ENCODE measurements at regions not wholly inside any gene's neighbourhood (a gene's known extent, or its start where the extent isn't known, plus 50 kb on each side); places are given as distances from the start of the nearest gene placed in this dataset.

GRCh38 chr5:121263456-121263855, 588.2 kb upstream of the FTMT start:
- H3K4me3 ChIP-seq (ENCODE audit: control insufficient read depth, low read depth, low read length): no peak overlapping the region
- no peak for DNase-seq (ENCODE audit: low read depth)
- no peak for TF ChIP-seq CTCF (IDR thresholded peaks at IDR 0.05; ENCODE audit: control insufficient read depth, insufficient read depth, low read depth, low read length, missing control alignments)

GRCh38 chr5:121264605-121265004, 587.1 kb upstream of the FTMT start:
- DNase-seq (ENCODE audit: low read depth): no peak
- TF ChIP-seq CTCF (IDR thresholded peaks at IDR 0.05; ENCODE audit: control insufficient read depth, insufficient read depth, low read depth, low read length, missing control alignments): no peak
- no peak overlapping the region for H3K4me3 ChIP-seq (ENCODE audit: control insufficient read depth, low read depth, low read length)

- TF ChIP-seq CTCF (IDR thresholded peaks at IDR 0.05; ENCODE audit: control insufficient read depth, insufficient read depth, low read depth, low read length, missing control alignments): no peak
- H3K4me3 ChIP-seq (ENCODE audit: control insufficient read depth, low read depth, low read length): no peak overlapping the region
- no peak for DNase-seq (ENCODE audit: low read depth)
Measured at GRCh38 chr5:121271546-121271945, 580.1 kb upstream of the FTMT start.

- DNase-seq (ENCODE audit: low read depth): peak; percentile 31
- H3K4me3 ChIP-seq (ENCODE audit: control insufficient read depth, low read depth, low read length): no peak overlapping the region
- no peak for TF ChIP-seq CTCF (IDR thresholded peaks at IDR 0.05; ENCODE audit: control insufficient read depth, insufficient read depth, low read depth, low read length, missing control alignments)
Measured at GRCh38 chr5:121273833-121274433, 577.7 kb upstream of the FTMT start.

- no peak overlapping the region for H3K4me3 ChIP-seq (ENCODE audit: control insufficient read depth, low read depth, low read length)
- no peak for DNase-seq (ENCODE audit: low read depth)
- no peak for TF ChIP-seq CTCF (IDR thresholded peaks at IDR 0.05; ENCODE audit: control insufficient read depth, insufficient read depth, low read depth, low read length, missing control alignments)
Measured at GRCh38 chr5:121279801-121280200, 571.9 kb upstream of the FTMT start.

GRCh38 chr5:121285801-121286521, 565.7 kb upstream of the FTMT start:
- no peak for TF ChIP-seq CTCF (IDR thresholded peaks at IDR 0.05; ENCODE audit: control insufficient read depth, insufficient read depth, low read depth, low read length, missing control alignments)
- peak; percentile 8 for DNase-seq (ENCODE audit: low read depth)
- H3K4me3 ChIP-seq (ENCODE audit: control insufficient read depth, low read depth, low read length): no peak overlapping the region

Measured in AG09309 (cell line).